ENCODE measurements at regions not wholly inside any gene's neighbourhood (a gene's known extent, or its start where the extent isn't known, plus 50 kb on each side); places are given as distances from the start of the nearest gene placed in this dataset.
"Not testable (repeated sequence)": the region's sequence is repeated elsewhere in the genome, so short reads cannot be mapped to it uniquely, and the experiment has no call there.

GRCh38 chr13:44129418-44129817 is 244.2 kb upstream of the SERP2 start:
- no peak for DNase-seq

GRCh38 chr13:44131069-44131614 is 242.5 kb upstream of the SERP2 start:
- no peak for DNase-seq

GRCh38 chr13:44132710-44133109 is 240.9 kb upstream of the SERP2 start:
- DNase-seq, result no peak

GRCh38 chr13:44133626-44134025 is 240.0 kb upstream of the SERP2 start:
- DNase-seq, result no peak

GRCh38 chr13:44135566-44135965 is 238.1 kb upstream of the SERP2 start:
- no peak for DNase-seq

GRCh38 chr13:44136696-44137268 is 236.8 kb upstream of the SERP2 start:
- DNase-seq, result no peak

GRCh38 chr13:44137466-44137865 is 236.2 kb upstream of the SERP2 start:
- no peak for DNase-seq

GRCh38 chr13:44140146-44140545 is 233.5 kb upstream of the SERP2 start:
- no peak for DNase-seq

GRCh38 chr13:44140888-44141724 is 232.5 kb upstream of the SERP2 start:
- no peak for DNase-seq

- peak; percentile 93 for DNase-seq
These were observed 231.7 kb upstream of the SERP2 start for GRCh38 chr13:44141725-44142539.

GRCh38 chr13:44142540-44142867 is 231.1 kb upstream of the SERP2 start:
- no peak for DNase-seq

GRCh38 chr13:44142941-44143665 is 230.5 kb upstream of the SERP2 start:
- DNase-seq, result no peak

- no peak for DNase-seq
These were observed 227.5 kb upstream of the SERP2 start for GRCh38 chr13:44146138-44146537.

- no peak for DNase-seq
These were observed 226.4 kb upstream of the SERP2 start for GRCh38 chr13:44147233-44147632.

GRCh38 chr13:44147648-44148047 is 226.0 kb upstream of the SERP2 start:
- DNase-seq, result no peak

GRCh38 chr13:44148159-44148914 is 225.3 kb upstream of the SERP2 start:
- DNase-seq, result no peak

GRCh38 chr13:44149231-44149630 is 224.4 kb upstream of the SERP2 start:
- DNase-seq, result not testable (repeated sequence)

GRCh38 chr13:44149821-44150220 is 223.8 kb upstream of the SERP2 start:
- DNase-seq, result no peak

GRCh38 chr13:44151474-44151873 is 222.2 kb upstream of the SERP2 start:
- no peak for DNase-seq

GRCh38 chr13:44153496-44153895 is 220.1 kb upstream of the SERP2 start:
- DNase-seq, result no peak

GRCh38 chr13:44155422-44156293 is 218.0 kb upstream of the SERP2 start:
- DNase-seq, result no peak

Measured in stimulated activated CD4-positive, alpha-beta T cell treated with anti-CD3 and anti-CD28 coated beads, Interleukin-1b, Interleukin-23, amount 100 ng/mL, for 48 hours (primary cell).